H9 (cell line): ENCODE measurements at regions not wholly inside any gene's neighbourhood (a gene's known extent, or its start where the extent isn't known, plus 50 kb on each side); places are given as distances from the start of the nearest gene placed in this dataset.

Experiments
- DNase-seq: peaks from one replicate; pipeline ENCODE4 v3.0.0-alpha.2; 2017
- H2AFZ ChIP-seq: one replicate; pipeline ENCODE4 v1.6.1; 2013; ENCODE audit warnings: mild to moderate bottlenecking, low read length, control low read depth, moderate library complexity
- H2AK5ac ChIP-seq: 2 replicates; pipeline ENCODE4 v1.6.1; 2013; ENCODE audit warnings: low read length, control low read depth, mixed read lengths; ENCODE audit not compliant: insufficient read length
- H2BK120ac ChIP-seq: one replicate; pipeline ENCODE4 v1.6.1; 2013; ENCODE audit warnings: low read depth, mild to moderate bottlenecking, low read length, control low read depth, inconsistent platforms; ENCODE audit not compliant: poor library complexity, severe bottlenecking
- H2BK12ac ChIP-seq: 2 replicates; pipeline ENCODE4 v1.6.1; 2013; ENCODE audit warnings: low read length, control low read depth, mixed read lengths, low read depth; ENCODE audit not compliant: insufficient read length
- H2BK15ac ChIP-seq: 2 replicates; pipeline ENCODE4 v1.6.1; 2013; ENCODE audit warnings: low read depth, low read length, control low read depth
- H2BK20ac ChIP-seq: one replicate; pipeline ENCODE4 v1.6.1; 2013; ENCODE audit warnings: low read depth, mild to moderate bottlenecking, low read length, control low read depth, inconsistent platforms; ENCODE audit not compliant: poor library complexity, severe bottlenecking
- H2BK5ac ChIP-seq: 2 replicates; pipeline ENCODE4 v1.6.1; 2013; ENCODE audit warnings: low read length, control low read depth, mixed read lengths; ENCODE audit not compliant: insufficient read length
- H3K14ac ChIP-seq: 2 replicates; pipeline ENCODE4 v1.6.1; 2013; ENCODE audit warnings: low read length, control low read depth; ENCODE audit not compliant: insufficient read depth
- H3K18ac ChIP-seq: 2 replicates; pipeline ENCODE4 v1.6.1; 2013; ENCODE audit warnings: low read depth, mild to moderate bottlenecking, mixed read lengths, low read length, control low read depth; ENCODE audit not compliant: insufficient read length
- H3K23ac ChIP-seq: 2 replicates; pipeline ENCODE4 v1.6.1; 2013; ENCODE audit warnings: low read length, control low read depth, mixed read lengths, low read depth; ENCODE audit not compliant: insufficient read length
- H3K23me2 ChIP-seq: 2 replicates; pipeline ENCODE4 v1.6.1; 2013; ENCODE audit warnings: low read depth, mild to moderate bottlenecking, mixed read lengths, low read length, control low read depth; ENCODE audit not compliant: insufficient read length, poor library complexity, severe bottlenecking
- H3K27ac ChIP-seq: 2 replicates; pipeline ENCODE4 v1.5.1; 2013; ENCODE audit warnings: low read length, control low read depth, mixed read lengths, low read depth; ENCODE audit not compliant: insufficient read length
- H3K27me3 ChIP-seq: 2 replicates; pipeline ENCODE4 v1.6.1; 2013; ENCODE audit warnings: low read length, control low read depth, inconsistent platforms; ENCODE audit not compliant: insufficient read depth
- H3K4ac ChIP-seq: 2 replicates; pipeline ENCODE4 v1.6.1; 2013; ENCODE audit warnings: low read depth, mild to moderate bottlenecking, control low read depth, inconsistent platforms, low read length, moderate library complexity
- H3K4me1 ChIP-seq: 2 replicates; pipeline ENCODE4 v1.6.1; 2013; ENCODE audit warnings: low read length, control low read depth, inconsistent platforms; ENCODE audit not compliant: insufficient read depth
- H3K4me2 ChIP-seq: 2 replicates; pipeline ENCODE4 v1.6.1; 2013; ENCODE audit warnings: low read length, control low read depth, mixed read lengths; ENCODE audit not compliant: insufficient read length, insufficient read depth
- H3K56ac ChIP-seq: 2 replicates; pipeline ENCODE4 v1.6.1; 2013; ENCODE audit warnings: low read depth, mild to moderate bottlenecking, mixed read lengths, low read length, control low read depth; ENCODE audit not compliant: insufficient read length
- H3K79me1 ChIP-seq: 2 replicates; pipeline ENCODE4 v1.6.1; 2013; ENCODE audit warnings: low read depth, mild to moderate bottlenecking, moderate library complexity, low read length, control low read depth, inconsistent platforms; ENCODE audit not compliant: insufficient read depth, poor library complexity, severe bottlenecking
- H3K79me2 ChIP-seq: 2 replicates; pipeline ENCODE4 v1.6.1; 2013; ENCODE audit warnings: low read length, control low read depth, inconsistent platforms; ENCODE audit not compliant: insufficient read depth
- H3K9ac ChIP-seq: 2 replicates; pipeline ENCODE4 v1.6.1; 2013; ENCODE audit warnings: low read length, control low read depth, mixed read lengths; ENCODE audit not compliant: insufficient read length; ENCODE audit errors: extremely low read depth
- H3K9me3 ChIP-seq: one replicate; pipeline ENCODE4 v1.6.1; 2013; ENCODE audit warnings: low read depth, low read length, inconsistent platforms; ENCODE audit not compliant: control insufficient read depth
- H3T11ph ChIP-seq: one replicate; pipeline ENCODE4 v1.6.1; 2013; ENCODE audit warnings: mild to moderate bottlenecking, low read length, control low read depth, inconsistent platforms
- H4K20me1 ChIP-seq: one replicate; pipeline ENCODE4 v1.6.1; 2013; ENCODE audit not compliant: control insufficient read depth, insufficient read length, insufficient read depth
- H4K5ac ChIP-seq: 2 replicates; pipeline ENCODE4 v1.6.1; 2013; ENCODE audit warnings: low read depth, mild to moderate bottlenecking, mixed read lengths, low read length, control low read depth; ENCODE audit not compliant: insufficient read length
- H4K8ac ChIP-seq: replicated peaks from 2 replicates; pipeline ENCODE4 v1.6.1; 2013; ENCODE audit warnings: low read length, control low read depth, mixed read lengths, low read depth; ENCODE audit not compliant: insufficient read length
- H4K91ac ChIP-seq: 2 replicates; pipeline ENCODE4 v1.6.1; 2013; ENCODE audit warnings: low read depth, mild to moderate bottlenecking, moderate library complexity, mixed read lengths, low read length, control low read depth; ENCODE audit not compliant: insufficient read length
- H3K27ac Mint-ChIP-seq, 3 experiments: 2 replicates in 2 of 3; 3 replicates in 1 of 3; pipeline ENCODE4 v1.8.0; 2020 to 2021; ENCODE audit warnings: mixed read lengths in 3 of 3, mild to moderate bottlenecking in 1 of 3, moderate library complexity in 1 of 3
- H3K27me3 Mint-ChIP-seq: 2 replicates; pipeline ENCODE4 v1.8.0; 2021; ENCODE audit warnings: low read depth, mild to moderate bottlenecking, moderate library complexity, mixed read lengths
- H3K36me3 Mint-ChIP-seq, 3 experiments: 2 replicates in 2 of 3; 3 replicates in 1 of 3; pipeline ENCODE4 v1.8.0; 2020 to 2021; ENCODE audit warnings: low read depth in 3 of 3, mixed read lengths in 3 of 3; ENCODE audit not compliant: insufficient read depth in 1 of 3
- H3K4me1 Mint-ChIP-seq, 2 experiments: 2 replicates each; pipeline ENCODE4 v1.8.0; 2020; ENCODE audit warnings: mixed read lengths in 2 of 2
- H3K4me3 Mint-ChIP-seq, 2 experiments: 2 replicates in 1 of 2; 3 replicates in 1 of 2; pipeline ENCODE4 v1.8.0; 2020 to 2021; ENCODE audit warnings: mild to moderate bottlenecking in 2 of 2, mixed read lengths in 2 of 2, moderate library complexity in 1 of 2
- H3K9me3 Mint-ChIP-seq, 2 experiments: 2 replicates in 1 of 2; 3 replicates in 1 of 2; pipeline ENCODE4 v1.8.0; 2020; ENCODE audit warnings: mild to moderate bottlenecking in 2 of 2, mixed read lengths in 2 of 2, moderate library complexity in 1 of 2
- WGBS: extraction: QIAGEN DNeasy Blood & Tissue Kit; methylation state at CpG from one replicate; pipeline ENCODE4 v1.1.7; 2013; ENCODE audit warnings: missing lambda C conversion rate, low lambda C conversion rate, mixed read lengths; ENCODE audit not compliant: insufficient read length; ENCODE audit errors: extremely low coverage; 5-methylcytosine and 5-hydroxymethylcytosine counted together
- TF ChIP-seq, protein P1 (sequence below): fragments of 200-600 bp; sonication (generic); conservative IDR thresholded peaks from 3 replicates; pipeline ENCODE4 v1.8.0; 2021; ENCODE audit warnings: antibody characterized with exemption, mild to moderate bottlenecking

DNA sequence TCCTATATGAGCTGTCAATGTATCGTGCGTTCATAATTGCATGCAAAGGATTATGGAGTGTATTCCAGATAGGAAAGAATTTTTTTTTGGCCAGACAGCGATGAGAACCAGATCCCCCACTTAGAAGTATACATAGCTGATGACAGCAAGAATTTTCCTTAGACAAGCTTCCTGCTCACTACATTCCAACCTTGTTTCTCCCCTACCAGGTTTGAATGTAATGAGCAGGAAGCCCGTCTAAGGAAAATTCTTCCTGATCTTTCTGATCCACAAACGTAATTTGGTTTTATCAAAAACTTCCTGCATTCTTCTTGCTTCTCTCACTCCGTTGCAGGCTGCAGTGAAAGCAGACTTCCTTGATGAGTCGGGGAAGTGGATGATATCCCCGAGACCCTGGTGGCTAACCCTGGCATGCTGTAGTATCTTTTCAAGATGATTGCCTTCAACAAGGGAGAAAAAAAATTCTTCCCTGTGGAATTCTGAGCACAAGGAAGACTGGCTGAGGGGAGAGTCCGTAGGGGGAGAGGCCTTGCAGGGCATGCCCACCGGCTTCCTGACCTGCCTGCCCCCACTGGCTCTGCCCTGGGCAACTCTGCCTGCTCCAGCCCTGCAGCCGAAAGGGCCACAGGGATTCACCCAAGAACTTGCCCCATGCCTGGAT, 243.1 kb downstream of the TLE3 start:
- DNase-seq, result no peak
- H3K23ac ChIP-seq, result no peak overlapping the region
- no peaks in the 10 kb centered on the region; the same call in 1 of the 2 replicates for H3K27me3 Mint-ChIP-seq
- no peak overlapping the region for H3K9ac ChIP-seq
- H3K4me2 ChIP-seq, result no peak overlapping the region
- no peak overlapping the region for H2BK120ac ChIP-seq
- H4K20me1 ChIP-seq, result no peaks in the 10 kb centered on the region
- H3K56ac ChIP-seq, result no peak overlapping the region
- H4K91ac ChIP-seq, result no peak overlapping the region
- no peak overlapping the region for H2BK20ac ChIP-seq
- no peak overlapping the region for H4K8ac ChIP-seq
- H3K27ac ChIP-seq, result no peak overlapping the region
- peaks cover 18 to 20% of the 10 kb centered on the region in 2 experiments for H3K4me1 Mint-ChIP-seq
- no peaks in the 10 kb centered on the region for H3K9me3 ChIP-seq
- no peak overlapping the region for H3K14ac ChIP-seq
- H3K23me2 ChIP-seq, result no peaks in the 10 kb centered on the region
- no peak overlapping the region for H4K5ac ChIP-seq
- no peaks in the 10 kb centered on the region for H3K79me1 ChIP-seq
- H2BK15ac ChIP-seq, result no peak overlapping the region
- H3K4me1 ChIP-seq, result no peaks in the 10 kb centered on the region; the same call in 1 of the 2 replicates
- H3K4ac ChIP-seq, result no peak overlapping the region
- H3K18ac ChIP-seq, result no peak overlapping the region
- H3K4me3 Mint-ChIP-seq, result no peak overlapping the region
- TF ChIP-seq, protein P1, sequence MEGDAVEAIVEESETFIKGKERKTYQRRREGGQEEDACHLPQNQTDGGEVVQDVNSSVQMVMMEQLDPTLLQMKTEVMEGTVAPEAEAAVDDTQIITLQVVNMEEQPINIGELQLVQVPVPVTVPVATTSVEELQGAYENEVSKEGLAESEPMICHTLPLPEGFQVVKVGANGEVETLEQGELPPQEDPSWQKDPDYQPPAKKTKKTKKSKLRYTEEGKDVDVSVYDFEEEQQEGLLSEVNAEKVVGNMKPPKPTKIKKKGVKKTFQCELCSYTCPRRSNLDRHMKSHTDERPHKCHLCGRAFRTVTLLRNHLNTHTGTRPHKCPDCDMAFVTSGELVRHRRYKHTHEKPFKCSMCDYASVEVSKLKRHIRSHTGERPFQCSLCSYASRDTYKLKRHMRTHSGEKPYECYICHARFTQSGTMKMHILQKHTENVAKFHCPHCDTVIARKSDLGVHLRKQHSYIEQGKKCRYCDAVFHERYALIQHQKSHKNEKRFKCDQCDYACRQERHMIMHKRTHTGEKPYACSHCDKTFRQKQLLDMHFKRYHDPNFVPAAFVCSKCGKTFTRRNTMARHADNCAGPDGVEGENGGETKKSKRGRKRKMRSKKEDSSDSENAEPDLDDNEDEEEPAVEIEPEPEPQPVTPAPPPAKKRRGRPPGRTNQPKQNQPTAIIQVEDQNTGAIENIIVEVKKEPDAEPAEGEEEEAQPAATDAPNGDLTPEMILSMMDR, result no peak
- no peaks in the 10 kb centered on the region for H3K36me3 Mint-ChIP-seq
- H3K9me3 Mint-ChIP-seq, result no peaks in the 10 kb centered on the region
- H3K27me3 ChIP-seq, result no peaks in the 10 kb centered on the region
- no peak overlapping the region for H2BK5ac ChIP-seq
- H2AK5ac ChIP-seq, result no peak overlapping the region
- peak overlapping the region in 2 of 3 experiments; percentile 20 to 86; a peak in 2 of 7 replicates for H3K27ac Mint-ChIP-seq
- H3T11ph ChIP-seq, result no peak overlapping the region
- H2BK12ac ChIP-seq, result no peak overlapping the region
- H2AFZ ChIP-seq, result no peak overlapping the region
- no CpG with 5 or more reads among the region's 11 CpGs for WGBS
- H3K79me2 ChIP-seq, result no peaks in the 10 kb centered on the region
